ENCODE measurements at regions not wholly inside any gene's neighbourhood (a gene's known extent, or its start where the extent isn't known, plus 50 kb on each side); places are given as distances from the start of the nearest gene placed in this dataset.

DNA sequence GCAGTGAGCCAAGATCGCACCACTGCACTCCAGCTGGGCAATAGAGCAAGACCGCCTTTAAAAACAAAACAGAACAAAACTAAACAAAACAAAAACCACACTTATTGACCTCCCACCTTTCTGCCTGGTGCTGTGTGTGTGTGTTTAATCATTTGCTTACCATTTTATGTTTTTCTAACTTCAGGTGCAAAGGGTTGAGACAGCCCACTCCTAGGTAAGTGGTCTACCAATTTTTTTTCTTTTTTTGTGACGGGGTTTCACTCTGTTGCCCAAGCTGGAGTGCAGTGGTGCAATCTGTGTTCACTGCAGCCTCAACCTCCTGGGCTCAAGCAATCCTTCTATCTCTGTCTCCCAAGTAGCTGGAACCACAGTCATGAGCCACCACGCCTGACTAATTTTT, 65.8 kb downstream of the SALL1 start:
- no peak for TF ChIP-seq POLR2A (IDR thresholded peaks at IDR 0.05)
- TF ChIP-seq, protein P1, sequence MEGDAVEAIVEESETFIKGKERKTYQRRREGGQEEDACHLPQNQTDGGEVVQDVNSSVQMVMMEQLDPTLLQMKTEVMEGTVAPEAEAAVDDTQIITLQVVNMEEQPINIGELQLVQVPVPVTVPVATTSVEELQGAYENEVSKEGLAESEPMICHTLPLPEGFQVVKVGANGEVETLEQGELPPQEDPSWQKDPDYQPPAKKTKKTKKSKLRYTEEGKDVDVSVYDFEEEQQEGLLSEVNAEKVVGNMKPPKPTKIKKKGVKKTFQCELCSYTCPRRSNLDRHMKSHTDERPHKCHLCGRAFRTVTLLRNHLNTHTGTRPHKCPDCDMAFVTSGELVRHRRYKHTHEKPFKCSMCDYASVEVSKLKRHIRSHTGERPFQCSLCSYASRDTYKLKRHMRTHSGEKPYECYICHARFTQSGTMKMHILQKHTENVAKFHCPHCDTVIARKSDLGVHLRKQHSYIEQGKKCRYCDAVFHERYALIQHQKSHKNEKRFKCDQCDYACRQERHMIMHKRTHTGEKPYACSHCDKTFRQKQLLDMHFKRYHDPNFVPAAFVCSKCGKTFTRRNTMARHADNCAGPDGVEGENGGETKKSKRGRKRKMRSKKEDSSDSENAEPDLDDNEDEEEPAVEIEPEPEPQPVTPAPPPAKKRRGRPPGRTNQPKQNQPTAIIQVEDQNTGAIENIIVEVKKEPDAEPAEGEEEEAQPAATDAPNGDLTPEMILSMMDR (IDR thresholded peaks at IDR 0.05) = no peak
- Histone ChIP-seq H3K4me3 (no peak overlapping the region), H3K9me3 (no peaks in the 10 kb centered on the region), H3K4me1 (no peaks in the 10 kb centered on the region), H3K27me3 (no peaks in the 10 kb centered on the region), H3K27ac (no peak overlapping the region), H3K36me3 (no peaks in the 10 kb centered on the region)
- DNase-seq = no peak

DNA sequence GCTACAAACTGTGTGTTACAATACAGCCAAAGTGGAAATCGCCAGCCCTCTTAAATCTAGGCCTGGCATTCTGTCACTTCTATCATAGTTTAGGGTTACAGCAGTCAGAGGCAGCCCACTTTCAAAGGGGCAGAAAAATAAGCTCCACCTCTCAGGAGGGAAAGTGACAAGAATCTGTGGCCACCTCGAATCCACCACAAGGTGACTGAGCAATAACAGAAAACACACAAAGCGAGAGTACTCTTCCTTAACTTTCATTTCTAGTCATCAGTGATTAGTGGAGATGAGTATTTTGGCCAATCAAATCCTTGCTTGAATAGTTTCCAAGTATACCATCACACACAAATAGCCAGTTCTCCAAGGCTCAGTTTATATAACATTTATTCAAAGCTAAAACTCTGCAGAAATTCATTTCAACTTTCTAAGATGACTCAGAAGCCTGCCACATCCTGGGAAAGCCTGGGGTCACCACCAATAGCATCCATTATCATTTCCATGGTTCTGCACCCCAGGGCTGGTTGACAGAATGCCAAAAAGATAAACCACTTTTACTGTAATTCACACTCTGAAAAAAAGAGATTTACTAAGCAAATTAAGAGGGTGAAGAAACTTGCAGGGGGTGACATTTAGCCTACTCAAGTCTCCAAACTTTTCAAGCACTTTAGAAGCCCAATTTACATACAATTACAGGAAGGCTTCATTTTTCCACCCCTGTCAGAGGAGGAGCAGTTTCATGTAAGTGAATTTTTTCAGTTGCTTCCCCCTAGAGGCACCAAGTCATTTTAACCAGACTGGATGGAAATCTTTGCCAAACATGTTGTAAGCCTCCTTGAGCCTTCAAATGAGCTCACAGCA, 66.8 kb downstream of the SALL1 start:
- Histone ChIP-seq H3K27ac (no peak overlapping the region), H3K9me3 (no peaks in the 10 kb centered on the region), H3K4me1 (no peaks in the 10 kb centered on the region), H3K4me3 (no peak overlapping the region), H3K27me3 (no peaks in the 10 kb centered on the region), H3K36me3 (no peaks in the 10 kb centered on the region)
- DNase-seq = no peak
- no peak for TF ChIP-seq POLR2A (IDR thresholded peaks at IDR 0.05)
- TF ChIP-seq, protein P1 (IDR thresholded peaks at IDR 0.05) = no peak

DNA sequence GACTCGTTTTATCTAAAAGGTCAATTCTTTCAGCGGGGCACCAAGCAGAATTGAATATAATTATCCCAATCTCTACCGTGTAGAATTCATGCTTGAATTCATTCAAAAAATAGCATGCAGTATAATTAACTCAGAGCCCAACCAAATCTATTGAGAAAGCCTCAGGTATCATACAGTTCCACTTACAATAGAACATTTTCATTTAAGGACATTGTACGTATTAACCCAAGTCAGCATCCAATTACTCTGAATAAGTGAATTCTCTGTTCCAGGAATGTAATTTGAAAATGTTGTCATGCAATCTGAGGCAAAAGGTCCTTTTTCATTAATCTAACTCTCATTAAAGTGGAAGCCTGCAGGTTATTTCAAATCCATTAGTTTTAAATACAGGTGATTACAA, 78.5 kb downstream of the SALL1 start:
- Histone ChIP-seq H3K4me1 (no peaks in the 10 kb centered on the region), H3K27ac (no peak overlapping the region), H3K4me3 (no peak overlapping the region), H3K9me3 (no peaks in the 10 kb centered on the region), H3K36me3 (no peaks in the 10 kb centered on the region), H3K27me3 (no peaks in the 10 kb centered on the region)
- DNase-seq = no peak
- TF ChIP-seq, protein P1 (IDR thresholded peaks at IDR 0.05) = no peak
- TF ChIP-seq POLR2A (IDR thresholded peaks at IDR 0.05) = no peak

DNA sequence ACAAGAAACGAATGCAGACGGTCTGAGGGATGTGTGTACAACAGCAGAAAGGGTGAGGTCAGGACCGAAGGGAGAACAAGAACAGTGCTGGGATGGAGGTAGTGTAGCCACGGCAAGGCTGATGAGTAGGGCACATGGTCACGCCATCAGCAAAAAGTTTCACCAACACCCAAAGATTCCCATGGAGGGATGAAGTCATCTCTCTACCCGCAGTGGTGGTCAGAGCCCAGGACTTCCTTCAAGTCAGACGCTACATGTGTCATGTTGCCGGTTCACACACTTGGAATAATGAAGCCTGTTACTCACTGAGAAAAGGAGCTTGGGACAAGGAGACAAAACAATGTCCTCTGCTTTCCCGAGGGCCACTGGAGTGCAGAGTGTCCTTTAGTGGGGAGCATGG, 79.7 kb downstream of the SALL1 start:
- TF ChIP-seq POLR2A (IDR thresholded peaks at IDR 0.05) = no peak
- TF ChIP-seq, protein P1 (IDR thresholded peaks at IDR 0.05) = no peak
- Histone ChIP-seq H3K4me1 (no peaks in the 10 kb centered on the region), H3K9me3 (no peaks in the 10 kb centered on the region), H3K27me3 (no peaks in the 10 kb centered on the region), H3K36me3 (no peaks in the 10 kb centered on the region), H3K27ac (no peak overlapping the region), H3K4me3 (no peak overlapping the region)
- DNase-seq = no peak

DNA sequence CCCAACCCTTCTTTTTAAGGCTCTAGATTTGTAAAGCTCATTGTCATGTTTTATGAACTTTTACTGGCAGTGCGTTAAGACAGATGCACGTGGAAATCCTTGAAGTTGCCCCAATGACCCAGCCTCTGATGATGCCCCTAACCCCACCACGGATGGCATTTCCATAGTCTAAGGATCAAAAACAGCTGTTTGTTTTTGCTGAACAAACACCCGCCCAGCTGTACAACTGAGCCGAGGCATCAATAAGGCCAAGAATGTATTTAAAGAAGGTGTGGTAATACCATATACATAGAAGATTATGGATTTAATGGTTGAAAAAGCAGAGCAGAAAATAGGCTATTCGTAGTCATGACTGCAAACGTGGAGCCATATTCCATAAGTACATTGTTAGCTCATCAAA, 83.7 kb downstream of the SALL1 start:
- TF ChIP-seq, protein P1 (IDR thresholded peaks at IDR 0.05) = no peak
- no peak for TF ChIP-seq POLR2A (IDR thresholded peaks at IDR 0.05)
- no peaks in the 10 kb centered on the region for H3K9me3 ChIP-seq
- H3K27me3 ChIP-seq = no peaks in the 10 kb centered on the region
- H3K27ac ChIP-seq = no peak overlapping the region
- H3K4me3 ChIP-seq = no peak overlapping the region
- no peaks in the 10 kb centered on the region for H3K36me3 ChIP-seq
- H3K4me1 ChIP-seq = no peaks in the 10 kb centered on the region
- DNase-seq = no peak
